Panc1 (cell line): ENCODE measurements at regions not wholly inside any gene's neighbourhood (a gene's known extent, or its start where the extent isn't known, plus 50 kb on each side); places are given as distances from the start of the nearest gene placed in this dataset.

ENCODE experiments used
- CTCF ChIP-seq: fragments of 450-650 bp; IDR thresholded peaks from 2 replicates; pipeline ENCODE4 v1.5.1; 2017; ENCODE audit warnings: mild to moderate bottlenecking
- TF ChIP-seq, protein P1 (sequence below), 2 experiments: IDR thresholded peaks; 2 replicates each; pipeline ENCODE4 v1.6.1; 2011 to 2012; ENCODE audit warnings: low read depth in 2 of 2, control low read depth in 1 of 2, low read length in 1 of 2, mild to moderate bottlenecking in 1 of 2, moderate library complexity in 1 of 2; ENCODE audit not compliant: insufficient read depth in 1 of 2

GRCh38 chr9:107685901-107686300, 196.3 kb upstream of the KLF4 start:
- no peak for TF ChIP-seq CTCF
- TF ChIP-seq, protein P1, sequence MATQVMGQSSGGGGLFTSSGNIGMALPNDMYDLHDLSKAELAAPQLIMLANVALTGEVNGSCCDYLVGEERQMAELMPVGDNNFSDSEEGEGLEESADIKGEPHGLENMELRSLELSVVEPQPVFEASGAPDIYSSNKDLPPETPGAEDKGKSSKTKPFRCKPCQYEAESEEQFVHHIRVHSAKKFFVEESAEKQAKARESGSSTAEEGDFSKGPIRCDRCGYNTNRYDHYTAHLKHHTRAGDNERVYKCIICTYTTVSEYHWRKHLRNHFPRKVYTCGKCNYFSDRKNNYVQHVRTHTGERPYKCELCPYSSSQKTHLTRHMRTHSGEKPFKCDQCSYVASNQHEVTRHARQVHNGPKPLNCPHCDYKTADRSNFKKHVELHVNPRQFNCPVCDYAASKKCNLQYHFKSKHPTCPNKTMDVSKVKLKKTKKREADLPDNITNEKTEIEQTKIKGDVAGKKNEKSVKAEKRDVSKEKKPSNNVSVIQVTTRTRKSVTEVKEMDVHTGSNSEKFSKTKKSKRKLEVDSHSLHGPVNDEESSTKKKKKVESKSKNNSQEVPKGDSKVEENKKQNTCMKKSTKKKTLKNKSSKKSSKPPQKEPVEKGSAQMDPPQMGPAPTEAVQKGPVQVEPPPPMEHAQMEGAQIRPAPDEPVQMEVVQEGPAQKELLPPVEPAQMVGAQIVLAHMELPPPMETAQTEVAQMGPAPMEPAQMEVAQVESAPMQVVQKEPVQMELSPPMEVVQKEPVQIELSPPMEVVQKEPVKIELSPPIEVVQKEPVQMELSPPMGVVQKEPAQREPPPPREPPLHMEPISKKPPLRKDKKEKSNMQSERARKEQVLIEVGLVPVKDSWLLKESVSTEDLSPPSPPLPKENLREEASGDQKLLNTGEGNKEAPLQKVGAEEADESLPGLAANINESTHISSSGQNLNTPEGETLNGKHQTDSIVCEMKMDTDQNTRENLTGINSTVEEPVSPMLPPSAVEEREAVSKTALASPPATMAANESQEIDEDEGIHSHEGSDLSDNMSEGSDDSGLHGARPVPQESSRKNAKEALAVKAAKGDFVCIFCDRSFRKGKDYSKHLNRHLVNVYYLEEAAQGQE (IDR thresholded peaks at IDR 0.05; ENCODE audit: insufficient read depth in 1 of 2, low read depth in 2 of 2, low read length in 1 of 2), result no peak
